Caco-2 (cell line): ENCODE measurements at regions not wholly inside any gene's neighbourhood (a gene's known extent, or its start where the extent isn't known, plus 50 kb on each side); places are given as distances from the start of the nearest gene placed in this dataset.

ENCODE experiments used
- BruUV-seq: library from RNA; stranded (reverse); fragments of 400-500 nt; replicated peaks from 2 replicates; lab custom pipeline; 2021; lab: Mats Ljungman, UMichigan
- CTCF ChIA-PET: fragments of 300-600 bp; sonication (Branson Sonifier 250); formaldehyde crosslinking; loops from one replicate; lab custom pipeline; 2022; ENCODE audit warnings: antibody characterized with exemption; lab: Charles Lee
- POLR2A ChIA-PET: fragments of 300-600 bp; sonication (Branson Sonifier 250); formaldehyde crosslinking; loops from one replicate; lab custom pipeline; 2022; ENCODE audit warnings: antibody characterized with exemption; lab: Charles Lee
- DNase-seq, 2 experiments: peaks; one replicate each; pipeline versions ENCODE4 v3.0.0 to v3.0.0-alpha.2; 2020 to 2022
- H3K27me3 ChIP-seq: replicated peaks from 2 replicates; pipeline ENCODE4 v1.6.0; 2011; ENCODE audit warnings: low read length; ENCODE audit not compliant: control insufficient read depth, insufficient read depth
- H3K36me3 ChIP-seq: 2 replicates; pipeline ENCODE4 v1.5.1; 2011; ENCODE audit warnings: low read length; ENCODE audit not compliant: control insufficient read depth, insufficient read depth
- H3K4me1 ChIP-seq: fragments of 250-450 bp; sonication (Bioruptor Pico); 2 replicates; pipeline ENCODE4 v1.5.1; 2020; ENCODE audit warnings: mild to moderate bottlenecking
- H3K4me3 ChIP-seq: 2 replicates; pipeline ENCODE4 v1.5.1; 2011; ENCODE audit warnings: low read depth, mild to moderate bottlenecking, control low read depth, low read length
- H3K9me3 ChIP-seq: fragments of 250-450 bp; sonication (Bioruptor Pico); 2 replicates; pipeline ENCODE4 v1.5.1; 2020; ENCODE audit warnings: mild to moderate bottlenecking, moderate library complexity
- H3K27ac Mint-ChIP-seq: one replicate; pipeline ENCODE4 v1.8.0; 2022; ENCODE audit warnings: mixed read lengths; ENCODE audit not compliant: unreplicated experiment
- H3K27me3 Mint-ChIP-seq: one replicate; pipeline ENCODE4 v1.8.0; 2022; ENCODE audit warnings: mixed read lengths; ENCODE audit not compliant: insufficient read depth, unreplicated experiment
- H3K36me3 Mint-ChIP-seq: one replicate; pipeline ENCODE4 v1.8.0; 2022; ENCODE audit warnings: mild to moderate bottlenecking, mixed read lengths; ENCODE audit not compliant: insufficient read depth, unreplicated experiment
- H3K4me1 Mint-ChIP-seq: one replicate; pipeline ENCODE4 v1.8.0; 2022; ENCODE audit warnings: low read depth, mixed read lengths; ENCODE audit not compliant: unreplicated experiment
- H3K4me3 Mint-ChIP-seq: one replicate; pipeline ENCODE4 v1.8.0; 2022; ENCODE audit warnings: mild to moderate bottlenecking, moderate library complexity, mixed read lengths; ENCODE audit not compliant: unreplicated experiment
- H3K9me3 Mint-ChIP-seq: one replicate; pipeline ENCODE4 v1.8.0; 2022; ENCODE audit warnings: mixed read lengths; ENCODE audit not compliant: unreplicated experiment
- intact Hi-C: fragments of 100-400 bp; cut with micrococcal nuclease; formaldehyde crosslinking; loops from one replicate; pipeline ENCODE4 v1.10.0; 2022; ENCODE audit not compliant: unreplicated experiment
- TF ChIP-seq, protein P1 (sequence below), 2 experiments: fragments of 200-600 bp in 1 of 2; IDR thresholded peaks; 1 replicate in 1 of 2; 2 replicates in 1 of 2; pipeline versions ENCODE4 v1.5.1 to v1.8.0; 2011 to 2022; ENCODE audit warnings: antibody characterized with exemption in 1 of 2, control low read depth in 1 of 2, inconsistent platforms in 1 of 2, low read depth in 1 of 2, low read length in 1 of 2, mild to moderate bottlenecking in 1 of 2, moderate library complexity in 1 of 2; ENCODE audit not compliant: insufficient read depth in 1 of 2, severe bottlenecking in 1 of 2, unreplicated experiment in 1 of 2

GRCh38 chr5:165928971-165929370 lies 2362.5 kb upstream of the WWC1 start:
- TF ChIP-seq, protein P1, sequence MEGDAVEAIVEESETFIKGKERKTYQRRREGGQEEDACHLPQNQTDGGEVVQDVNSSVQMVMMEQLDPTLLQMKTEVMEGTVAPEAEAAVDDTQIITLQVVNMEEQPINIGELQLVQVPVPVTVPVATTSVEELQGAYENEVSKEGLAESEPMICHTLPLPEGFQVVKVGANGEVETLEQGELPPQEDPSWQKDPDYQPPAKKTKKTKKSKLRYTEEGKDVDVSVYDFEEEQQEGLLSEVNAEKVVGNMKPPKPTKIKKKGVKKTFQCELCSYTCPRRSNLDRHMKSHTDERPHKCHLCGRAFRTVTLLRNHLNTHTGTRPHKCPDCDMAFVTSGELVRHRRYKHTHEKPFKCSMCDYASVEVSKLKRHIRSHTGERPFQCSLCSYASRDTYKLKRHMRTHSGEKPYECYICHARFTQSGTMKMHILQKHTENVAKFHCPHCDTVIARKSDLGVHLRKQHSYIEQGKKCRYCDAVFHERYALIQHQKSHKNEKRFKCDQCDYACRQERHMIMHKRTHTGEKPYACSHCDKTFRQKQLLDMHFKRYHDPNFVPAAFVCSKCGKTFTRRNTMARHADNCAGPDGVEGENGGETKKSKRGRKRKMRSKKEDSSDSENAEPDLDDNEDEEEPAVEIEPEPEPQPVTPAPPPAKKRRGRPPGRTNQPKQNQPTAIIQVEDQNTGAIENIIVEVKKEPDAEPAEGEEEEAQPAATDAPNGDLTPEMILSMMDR (IDR thresholded peaks at IDR 0.05; ENCODE audit: insufficient read depth in 1 of 2, low read depth in 1 of 2, low read length in 1 of 2, severe bottlenecking in 1 of 2, unreplicated experiment in 1 of 2) = no peak

DNA sequence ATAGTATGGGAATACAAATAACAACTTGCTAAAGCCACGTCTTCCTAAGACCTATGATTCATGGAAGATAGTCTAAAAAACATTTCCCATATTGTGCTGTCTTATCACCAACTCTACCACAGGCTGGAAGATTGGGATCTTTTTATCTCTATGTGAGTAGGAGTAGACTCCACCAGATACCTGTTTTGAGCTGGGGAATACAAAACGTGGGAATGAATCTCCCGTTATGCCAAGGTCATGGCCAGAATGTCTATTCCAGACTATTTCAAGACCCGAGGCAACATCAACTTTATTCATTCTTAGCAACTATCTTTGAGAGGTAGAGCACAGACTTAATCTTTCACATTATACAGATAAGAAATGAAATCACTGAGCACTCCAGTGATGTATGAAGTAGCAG lies 2350.9 kb upstream of the WWC1 start:
- TF ChIP-seq, protein P1 (IDR thresholded peaks at IDR 0.05; ENCODE audit: insufficient read depth in 1 of 2, low read depth in 1 of 2, low read length in 1 of 2, severe bottlenecking in 1 of 2, unreplicated experiment in 1 of 2) = no peak
- Histone ChIP-seq H3K36me3 (no peaks in the 10 kb centered on the region), H3K27me3 (no peaks in the 10 kb centered on the region), H3K4me1 (no peaks in the 10 kb centered on the region), H3K4me3 (no peak overlapping the region), H3K9me3 (no peaks in the 10 kb centered on the region)
- H3K4me3 Mint-ChIP-seq = no peak overlapping the region
- H3K4me1 Mint-ChIP-seq = no peaks in the 10 kb centered on the region
- CTCF ChIA-PET = no interaction called here
- H3K9me3 Mint-ChIP-seq = no peaks in the 10 kb centered on the region
- BruUV-seq = no TSS peak
- no peak for DNase-seq
- H3K27ac Mint-ChIP-seq = no peak overlapping the region
- peaks cover 3% of the 10 kb centered on the region for H3K27me3 Mint-ChIP-seq
- no peaks in the 10 kb centered on the region for H3K36me3 Mint-ChIP-seq
- intact Hi-C loops = no loop called here
- POLR2A ChIA-PET = no interaction called here

More at GRCh38 chr5:165928971-165929370, 2362.5 kb upstream of the WWC1 start:
- Mint-ChIP-seq H3K27ac (no peak overlapping the region), H3K4me1 (no peaks in the 10 kb centered on the region), H3K9me3 (no peaks in the 10 kb centered on the region), H3K4me3 (no peak overlapping the region), H3K36me3 (no peaks in the 10 kb centered on the region), H3K27me3 (peaks cover 3% of the 10 kb centered on the region)
- DNase-seq = no peak
- H3K27me3 ChIP-seq = no peaks in the 10 kb centered on the region
- H3K4me3 ChIP-seq = no peak overlapping the region
- no peaks in the 10 kb centered on the region for H3K9me3 ChIP-seq
- H3K4me1 ChIP-seq = no peaks in the 10 kb centered on the region
- BruUV-seq = no TSS peak
- ChIA-PET POLR2A (no interaction called here), CTCF (no interaction called here)
- no peaks in the 10 kb centered on the region for H3K36me3 ChIP-seq
- intact Hi-C loops = no loop called here

GRCh38 chr5:165956854-165957253 lies 2334.6 kb upstream of the WWC1 start:
- no peaks in the 10 kb centered on the region for H3K9me3 ChIP-seq
- no TSS peak for BruUV-seq
- ChIA-PET CTCF (no interaction called here), POLR2A (no interaction called here)
- TF ChIP-seq, protein P1 (IDR thresholded peaks at IDR 0.05; ENCODE audit: insufficient read depth in 1 of 2, low read depth in 1 of 2, low read length in 1 of 2, severe bottlenecking in 1 of 2, unreplicated experiment in 1 of 2) = no peak
- no peaks in the 10 kb centered on the region for H3K9me3 Mint-ChIP-seq
- no peaks in the 10 kb centered on the region for H3K27me3 ChIP-seq
- H3K4me3 Mint-ChIP-seq = no peak overlapping the region
- intact Hi-C loops = no loop called here
- H3K27ac Mint-ChIP-seq = no peak overlapping the region
- no peaks in the 10 kb centered on the region for H3K36me3 ChIP-seq
- no peak for DNase-seq
- no peaks in the 10 kb centered on the region for H3K4me1 Mint-ChIP-seq
- H3K36me3 Mint-ChIP-seq = no peaks in the 10 kb centered on the region
- H3K4me1 ChIP-seq = no peaks in the 10 kb centered on the region
- no peaks in the 10 kb centered on the region for H3K27me3 Mint-ChIP-seq
- no peak overlapping the region for H3K4me3 ChIP-seq
